SHP77 treated with DMSO at 0.1 percent for 48 hours (cell line): ENCODE measurements at regions not wholly inside any gene's neighbourhood (a gene's known extent, or its start where the extent isn't known, plus 50 kb on each side); places are given as distances from the start of the nearest gene placed in this dataset.

Source experiments
- DNase-seq: peaks from one replicate; lab custom pipeline; 2025; lab: John Stamatoyannopoulos, UW

DNA sequence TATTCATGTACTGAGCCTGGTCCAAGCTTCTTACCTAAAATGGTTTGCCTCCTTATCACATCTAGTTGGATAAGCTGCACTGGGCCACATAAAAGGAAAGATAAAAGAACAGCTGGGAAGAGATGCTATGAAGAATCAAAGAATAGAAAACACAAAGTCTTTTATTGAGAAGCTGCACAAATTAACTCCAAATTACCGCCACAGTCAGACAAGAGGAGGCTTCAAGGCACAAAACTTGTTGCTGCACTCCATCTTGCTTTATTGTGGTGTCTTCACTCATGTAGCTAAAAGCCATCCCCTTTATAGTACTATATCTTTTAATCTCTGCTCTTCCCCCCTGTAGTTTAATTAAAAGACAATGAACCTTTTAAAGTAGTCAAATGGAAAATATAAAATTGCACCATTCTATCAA is 330.6 kb upstream of the PMFBP1 start:
- DNase-seq = no peak

DNA sequence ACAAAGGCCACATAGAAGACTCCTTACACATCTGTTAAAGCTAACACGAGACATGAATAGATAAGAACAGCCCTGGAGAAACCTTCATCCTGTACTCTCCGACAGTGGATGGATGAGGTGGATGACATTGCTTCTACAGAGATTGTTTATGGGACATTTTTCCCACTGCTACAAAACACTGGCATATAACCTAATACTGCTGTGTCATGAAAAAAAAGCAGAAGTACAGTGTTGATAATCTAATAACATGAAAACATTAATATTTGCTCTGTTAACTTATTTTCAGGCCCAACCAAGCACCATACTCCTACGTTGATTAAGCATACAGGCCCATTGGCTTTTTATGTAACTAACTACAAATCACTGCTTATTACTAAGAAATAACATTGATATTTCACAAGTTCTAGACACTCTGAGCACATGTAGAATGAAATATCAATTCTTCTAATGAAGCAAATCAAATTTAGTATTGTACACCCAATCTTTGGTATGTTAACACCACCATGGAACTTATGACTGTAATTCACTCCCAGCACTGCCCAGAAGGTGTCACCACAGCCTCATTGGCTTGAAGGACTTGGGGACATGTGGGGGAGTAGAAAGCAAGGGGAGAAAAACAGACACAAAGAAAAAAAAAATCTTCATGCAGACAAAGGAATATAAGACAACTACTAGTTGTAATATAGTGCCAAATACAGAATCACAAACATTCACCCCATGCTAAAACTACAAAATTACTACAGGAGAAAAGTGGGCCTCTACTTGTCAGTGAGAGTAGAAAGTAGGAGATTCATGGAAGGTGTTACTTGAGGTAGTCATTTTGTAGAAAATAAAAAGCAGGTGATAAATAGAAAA is 330.0 kb upstream of the PMFBP1 start:
- peak; percentile 29 for DNase-seq

DNA sequence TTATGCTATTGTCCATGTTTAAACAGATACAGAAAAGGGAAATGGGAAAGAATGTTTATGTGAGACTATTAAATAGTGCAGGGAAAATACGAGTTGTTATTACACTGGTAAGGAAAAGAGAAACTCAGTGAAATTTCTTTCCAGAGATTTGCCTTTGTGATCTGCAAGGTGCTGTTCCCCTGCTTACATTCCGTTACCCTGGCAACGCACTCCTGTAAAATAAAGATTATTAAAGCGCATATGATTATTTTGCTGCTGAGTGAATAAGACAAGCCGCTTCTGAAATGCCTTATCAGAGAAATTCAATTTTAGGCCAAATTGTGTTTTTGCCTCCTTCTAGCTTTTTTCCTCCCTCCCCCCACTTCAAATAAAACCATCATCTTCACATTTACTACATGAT is 328.6 kb upstream of the PMFBP1 start:
- DNase-seq = no peak

DNA sequence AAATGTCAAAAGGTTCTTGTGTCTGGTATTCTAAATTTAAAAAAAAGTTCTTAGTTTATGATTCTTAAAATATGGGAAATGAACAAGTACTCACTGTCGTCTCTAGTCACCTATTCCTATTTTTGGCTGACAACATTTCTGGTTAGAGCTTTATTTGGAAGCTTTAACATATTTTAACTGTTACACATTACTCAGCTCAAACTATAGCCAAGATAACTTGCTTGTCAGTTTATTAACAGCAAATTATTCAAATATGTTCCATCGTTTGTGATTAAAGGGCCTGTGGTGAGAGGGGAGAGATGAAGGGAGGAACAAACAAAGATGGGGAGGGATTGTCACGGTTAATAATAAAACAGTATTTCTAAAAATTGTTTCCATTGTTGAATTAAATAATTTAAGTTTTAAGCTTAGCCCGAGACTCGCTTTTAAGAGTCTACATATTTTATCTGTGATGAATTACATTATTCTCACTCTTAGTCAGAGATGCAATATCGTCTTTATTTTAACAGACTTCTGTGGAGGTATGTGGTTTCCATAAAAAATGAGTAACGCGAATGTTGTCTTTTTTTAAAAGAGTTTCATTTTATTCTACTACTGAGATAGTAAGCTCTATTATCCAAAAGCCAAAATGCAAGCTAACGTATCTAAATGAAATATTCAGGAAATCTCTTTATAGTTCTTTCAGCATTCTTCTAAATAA is 321.9 kb upstream of the PMFBP1 start:
- DNase-seq = no peak

DNA sequence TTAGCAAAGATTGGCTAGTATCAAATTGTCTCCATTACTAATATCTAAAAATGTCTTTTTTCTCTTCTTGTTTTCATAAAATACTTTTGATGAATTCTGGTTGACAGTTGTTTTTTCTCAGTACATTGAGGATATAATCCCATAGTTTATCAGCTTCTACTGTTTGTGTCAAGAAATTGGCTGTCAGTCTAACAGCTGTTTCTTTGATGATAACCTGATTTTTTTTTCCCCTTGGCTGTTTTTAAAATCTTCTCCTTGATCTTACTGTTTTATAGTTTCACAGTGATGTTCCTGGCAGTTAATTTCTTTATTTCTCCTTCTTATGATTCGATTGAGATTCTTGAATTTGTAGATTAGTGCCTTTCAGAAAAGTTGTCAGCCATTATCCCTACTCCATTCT is 315.3 kb upstream of the PMFBP1 start:
- DNase-seq = no peak

DNA sequence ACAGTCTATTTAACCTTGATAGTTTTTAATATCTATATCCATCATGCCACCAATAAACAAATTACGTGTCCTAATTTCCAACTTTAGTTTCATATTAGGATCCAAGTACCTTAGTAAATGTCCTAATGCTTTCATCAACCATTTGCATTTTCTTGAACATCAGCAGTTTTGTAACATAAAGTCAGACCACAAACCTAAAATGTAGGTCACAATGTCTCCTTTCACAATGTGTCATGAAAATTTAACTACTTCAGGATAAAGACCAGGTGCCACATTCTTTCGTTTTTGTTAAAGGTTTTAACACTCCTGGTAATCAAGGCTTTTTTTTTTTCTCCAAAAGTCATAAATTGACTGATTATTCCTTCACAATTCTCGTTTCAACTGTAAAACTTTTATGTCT is 310.7 kb upstream of the PMFBP1 start:
- no peak for DNase-seq

DNA sequence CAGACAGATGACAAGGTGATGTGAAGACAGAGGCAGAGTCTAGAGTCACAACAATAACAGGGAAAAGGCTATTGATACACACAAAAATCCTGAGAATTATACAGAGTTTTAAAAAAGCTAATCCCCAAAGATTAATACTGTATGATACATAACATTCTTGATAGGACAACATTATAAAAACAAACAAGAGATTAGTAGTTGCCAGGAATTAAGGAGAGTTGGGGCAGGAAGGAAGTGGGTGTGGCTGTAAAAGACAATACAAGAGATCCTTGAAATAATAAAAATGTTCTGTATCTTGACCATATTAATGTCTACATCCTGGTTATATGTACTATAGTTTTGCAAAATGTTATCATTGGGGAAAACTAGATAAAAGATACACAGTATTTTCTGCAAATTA is 309.5 kb upstream of the PMFBP1 start:
- DNase-seq = no peak

DNA sequence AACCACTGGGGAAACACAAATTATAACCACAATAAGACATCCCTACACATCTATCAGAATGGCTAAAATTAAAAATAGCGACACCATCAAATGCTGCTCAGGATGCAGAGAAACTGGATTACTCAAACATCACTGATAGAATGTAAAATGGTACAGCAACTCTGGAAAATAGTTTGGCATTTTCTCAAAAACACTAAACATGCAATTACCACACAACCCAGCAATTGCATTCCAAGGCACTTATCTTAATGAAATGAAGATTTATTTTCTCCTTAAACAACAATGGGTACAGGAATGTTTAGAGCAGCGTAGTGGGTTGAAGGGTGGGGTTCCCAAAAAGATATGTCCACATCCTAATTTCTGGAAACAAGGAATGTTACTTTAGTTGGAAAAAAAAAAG is 309.0 kb upstream of the PMFBP1 start:
- no peak for DNase-seq

DNA sequence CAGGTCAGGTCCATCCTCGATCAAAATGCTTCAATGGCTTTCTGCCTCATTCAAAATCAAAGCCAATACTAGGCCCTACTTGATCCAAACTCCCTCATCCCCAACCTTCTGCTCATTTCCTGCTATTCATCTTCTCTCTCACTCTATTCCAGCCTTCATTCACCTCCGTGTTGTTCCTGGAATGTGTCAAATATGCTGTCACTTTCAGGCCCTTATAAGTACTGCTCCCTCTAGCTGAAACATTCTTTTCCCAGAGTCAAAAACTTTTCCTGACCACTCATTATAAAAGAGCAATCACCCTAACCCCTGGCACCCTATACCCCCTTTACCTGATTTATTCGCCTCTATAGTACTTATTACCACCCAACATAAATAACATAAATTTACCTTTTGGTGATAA is 303.7 kb upstream of the PMFBP1 start:
- no peak for DNase-seq

DNA sequence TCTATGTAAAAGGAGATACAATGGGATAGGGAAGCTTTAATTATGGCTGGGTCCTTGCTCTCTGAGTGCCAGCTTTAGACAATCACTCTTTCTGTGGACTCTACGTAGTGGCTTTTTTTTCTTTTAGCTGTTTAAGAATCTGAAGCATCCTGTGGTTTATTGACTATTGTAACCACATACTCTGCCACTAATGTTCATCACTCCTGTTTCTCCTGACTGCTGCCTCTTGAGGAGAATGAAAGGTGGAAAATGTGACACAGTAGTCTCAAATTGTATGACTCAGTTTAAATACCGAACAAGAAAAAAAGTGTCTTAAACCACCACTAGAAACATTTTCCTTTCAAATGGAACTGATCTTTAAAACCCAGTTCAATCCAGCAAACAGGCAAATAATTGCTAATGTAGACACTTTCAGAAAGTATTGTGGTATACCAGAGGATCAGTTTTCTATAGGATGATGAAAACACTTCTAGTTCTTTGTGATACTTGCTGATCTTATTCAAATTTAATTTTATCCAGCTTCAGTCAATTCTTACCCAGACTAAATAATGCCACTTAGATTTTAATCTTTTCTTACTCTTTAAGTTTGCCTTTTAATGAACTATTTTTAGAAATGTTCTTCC is 302.7 kb upstream of the PMFBP1 start:
- no peak for DNase-seq

DNA sequence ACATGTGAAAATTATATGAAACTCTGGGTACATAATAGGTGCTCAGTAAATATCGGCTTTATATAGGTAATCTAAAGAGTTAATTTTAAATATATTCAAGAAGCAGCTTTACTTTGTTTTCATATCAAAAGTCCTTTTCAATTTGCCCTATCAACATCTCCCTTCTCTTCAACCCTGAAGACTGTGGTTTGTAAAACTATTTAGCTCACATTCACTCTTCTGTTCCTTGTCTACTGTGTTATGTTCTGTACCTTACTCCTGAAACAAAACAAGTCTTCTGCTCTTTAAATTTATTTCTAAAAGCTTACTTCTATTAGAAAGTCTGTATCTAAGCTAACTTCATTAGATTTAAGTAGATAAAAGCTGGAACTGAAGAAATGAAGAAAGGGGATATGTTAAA is 301.7 kb upstream of the PMFBP1 start:
- no peak for DNase-seq

DNA sequence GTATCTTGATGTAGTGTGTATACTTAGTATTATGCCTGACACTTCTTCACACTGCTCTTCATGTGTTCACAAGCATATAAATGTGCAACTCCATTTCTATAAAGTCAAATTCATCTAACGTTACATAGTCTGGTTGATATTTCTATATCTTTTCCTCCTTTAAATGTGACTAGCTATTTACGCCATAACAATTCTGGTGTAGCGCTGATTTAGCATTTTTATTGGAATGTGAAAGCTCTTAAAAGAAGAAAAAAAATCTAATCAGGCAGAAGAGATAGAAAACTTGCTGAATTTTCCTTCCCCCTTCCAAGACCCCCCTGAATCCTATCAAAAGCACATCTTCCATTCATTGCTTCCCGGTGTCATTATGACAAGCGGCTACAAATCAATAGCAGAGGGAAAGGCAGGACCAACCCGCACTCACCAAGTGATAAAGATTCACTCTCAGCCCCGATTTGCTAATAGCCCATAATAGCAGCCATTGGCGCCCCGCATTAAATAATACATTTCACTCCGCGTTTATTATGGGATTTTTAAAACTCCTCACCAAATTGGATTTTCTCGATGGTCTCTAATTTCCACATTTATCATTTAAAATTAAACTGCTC is 299.5 kb upstream of the PMFBP1 start:
- DNase-seq = no peak

DNA sequence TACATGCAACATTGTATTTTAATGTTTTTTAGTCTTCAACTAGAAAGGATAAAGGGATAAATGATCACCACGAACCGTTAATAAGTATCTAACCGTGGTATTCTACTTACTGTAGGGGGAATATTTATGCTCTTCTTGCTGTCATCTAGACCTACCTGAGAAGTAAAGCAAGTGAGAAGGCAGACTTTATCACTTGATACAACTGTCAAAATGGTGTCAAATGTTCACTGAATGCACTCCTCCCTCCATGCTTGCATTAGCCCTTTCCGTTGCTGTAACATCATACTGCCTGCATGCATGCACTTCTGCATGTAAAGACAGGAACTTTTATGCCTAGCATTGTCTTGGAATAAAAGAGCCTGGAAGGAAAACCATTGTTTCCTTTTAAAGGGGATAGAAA is 298.6 kb upstream of the PMFBP1 start:
- DNase-seq = no peak

DNA sequence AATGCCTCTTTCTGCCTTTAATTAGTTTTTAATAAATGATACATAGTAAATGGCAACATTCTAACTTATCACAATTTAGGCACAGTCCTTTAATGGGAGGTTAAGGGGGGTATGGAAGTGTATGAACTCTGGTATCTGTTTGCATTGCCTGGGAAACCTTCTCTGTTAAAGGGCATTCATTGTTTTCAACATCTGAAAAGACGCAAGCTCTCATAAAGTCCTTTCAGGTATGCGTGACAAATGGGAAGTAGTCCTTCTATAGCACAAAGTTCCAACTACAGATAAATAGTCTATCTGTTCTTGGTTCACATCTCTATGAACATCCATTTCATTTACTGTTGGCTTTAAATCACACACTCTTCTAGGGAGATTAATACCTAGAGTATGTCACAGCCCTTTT is 298.0 kb upstream of the PMFBP1 start:
- no peak for DNase-seq

DNA sequence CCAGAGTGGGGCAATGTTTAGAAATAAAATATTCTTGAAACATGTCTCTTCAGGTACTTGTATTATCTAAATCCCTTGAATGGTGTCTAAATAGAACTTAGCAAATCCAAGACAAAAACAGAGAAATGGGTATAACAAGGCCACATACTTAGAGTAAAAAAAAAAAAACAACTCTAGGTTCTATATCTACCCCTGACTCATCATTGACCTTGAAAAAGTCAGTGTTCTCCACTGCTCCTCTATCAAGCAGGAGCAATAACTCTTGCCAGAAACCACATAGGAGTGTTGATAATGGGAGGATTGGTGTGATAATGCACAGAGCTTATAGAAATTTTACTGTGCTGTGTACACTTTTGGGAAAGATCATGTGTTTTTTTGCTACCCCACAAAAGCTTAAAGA is 296.6 kb upstream of the PMFBP1 start:
- no peak for DNase-seq

DNA sequence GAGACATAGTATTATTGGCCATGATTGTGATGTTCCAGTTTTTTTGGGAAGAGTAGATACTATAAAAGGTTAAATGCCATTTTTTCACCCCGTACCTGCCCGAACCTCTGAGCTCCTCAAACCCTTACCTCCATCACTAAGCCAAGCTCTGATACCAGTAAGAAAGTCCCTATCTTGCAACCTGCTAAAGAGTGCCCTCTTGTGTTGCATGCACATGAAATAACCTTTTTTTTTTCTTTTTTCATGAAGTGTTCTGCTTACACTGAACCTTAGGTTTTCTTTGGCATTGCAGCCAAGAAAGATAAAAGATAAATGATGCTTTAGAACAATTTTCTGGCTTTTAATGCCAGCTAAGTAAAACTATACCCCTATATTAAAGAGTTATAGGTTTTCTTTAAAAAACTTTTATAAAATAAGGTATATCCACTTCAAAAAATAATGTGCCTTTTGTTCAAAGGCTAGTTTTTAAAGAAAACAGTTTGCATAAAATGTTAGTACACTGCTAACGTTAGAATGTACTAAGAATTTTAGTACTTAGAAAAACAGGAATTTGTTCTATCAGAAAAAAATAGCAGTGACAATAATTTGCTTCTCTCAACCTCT is 295.3 kb upstream of the PMFBP1 start:
- no peak for DNase-seq

DNA sequence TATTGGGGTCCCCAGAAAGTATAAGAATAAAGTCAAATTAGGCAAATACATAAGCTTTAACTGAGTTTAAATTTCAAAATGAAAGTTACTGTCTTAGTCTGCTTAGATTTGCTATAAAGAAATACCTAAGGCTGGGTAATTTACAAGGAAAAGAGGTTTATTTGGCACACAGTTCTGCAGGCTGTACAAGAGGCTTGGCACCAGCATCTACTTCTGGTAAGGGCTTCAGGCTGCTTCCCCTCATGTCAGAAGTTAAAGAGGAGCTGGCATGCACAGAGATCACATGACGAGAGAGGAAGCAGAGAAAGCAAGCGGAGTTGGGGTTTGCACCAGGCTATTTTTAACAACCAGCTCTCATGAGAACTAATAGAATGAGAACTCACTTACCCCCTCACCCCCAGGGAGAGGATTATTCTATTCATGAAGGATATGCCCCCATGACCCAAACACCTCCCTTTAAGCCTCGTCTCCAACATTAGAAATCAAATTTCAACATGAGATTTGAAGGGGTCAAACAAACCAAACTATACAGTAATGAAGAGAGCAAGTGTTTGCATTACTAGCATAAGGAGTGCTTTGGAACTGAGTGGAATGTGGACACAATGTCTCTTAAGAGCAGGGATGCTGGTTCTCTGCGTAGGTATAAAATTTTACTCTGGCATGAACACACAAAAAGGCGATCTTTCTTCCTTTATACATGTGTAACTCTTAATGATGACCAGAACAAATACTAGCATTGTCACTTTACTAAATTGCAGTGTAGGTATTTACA is 292.8 kb upstream of the PMFBP1 start:
- DNase-seq = no peak

DNA sequence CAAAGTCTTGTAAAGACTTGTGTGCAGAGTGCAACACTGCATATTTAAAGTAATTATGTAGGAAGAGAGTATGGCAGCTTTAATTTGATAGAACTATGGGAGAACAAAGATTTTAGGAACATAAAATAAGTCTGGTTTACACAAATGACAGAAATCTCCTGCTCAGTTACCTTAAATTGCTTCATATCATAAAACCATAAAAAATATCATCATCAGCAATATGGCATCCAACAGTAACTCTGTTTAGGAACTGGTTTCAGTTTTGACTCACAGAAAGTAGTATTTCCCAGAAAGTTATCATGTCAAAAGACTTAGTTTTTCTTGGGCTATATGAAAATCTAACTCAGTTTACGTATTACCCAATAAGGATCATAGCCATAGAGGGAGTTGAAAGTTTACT is 292.1 kb upstream of the PMFBP1 start:
- DNase-seq = no peak

DNA sequence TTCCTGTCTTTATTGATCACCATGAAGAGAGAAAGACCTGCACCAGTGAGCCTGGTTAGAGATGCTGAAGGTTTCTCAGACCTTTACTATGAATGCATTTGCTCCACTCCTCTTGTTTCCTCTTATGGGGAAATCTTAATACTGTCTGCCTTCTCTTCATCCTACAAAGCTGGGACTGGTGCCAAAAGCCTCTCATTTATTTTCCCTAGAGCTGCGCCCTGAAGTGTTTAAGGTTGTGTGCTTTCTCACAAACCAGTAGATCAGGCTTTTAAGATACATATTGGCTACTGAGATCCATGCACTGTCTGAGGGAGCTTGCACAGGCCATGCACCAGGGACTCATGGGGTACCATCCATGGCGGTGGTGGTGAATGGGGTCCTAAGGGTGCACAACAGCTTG is 286.1 kb upstream of the PMFBP1 start:
- DNase-seq = no peak

DNA sequence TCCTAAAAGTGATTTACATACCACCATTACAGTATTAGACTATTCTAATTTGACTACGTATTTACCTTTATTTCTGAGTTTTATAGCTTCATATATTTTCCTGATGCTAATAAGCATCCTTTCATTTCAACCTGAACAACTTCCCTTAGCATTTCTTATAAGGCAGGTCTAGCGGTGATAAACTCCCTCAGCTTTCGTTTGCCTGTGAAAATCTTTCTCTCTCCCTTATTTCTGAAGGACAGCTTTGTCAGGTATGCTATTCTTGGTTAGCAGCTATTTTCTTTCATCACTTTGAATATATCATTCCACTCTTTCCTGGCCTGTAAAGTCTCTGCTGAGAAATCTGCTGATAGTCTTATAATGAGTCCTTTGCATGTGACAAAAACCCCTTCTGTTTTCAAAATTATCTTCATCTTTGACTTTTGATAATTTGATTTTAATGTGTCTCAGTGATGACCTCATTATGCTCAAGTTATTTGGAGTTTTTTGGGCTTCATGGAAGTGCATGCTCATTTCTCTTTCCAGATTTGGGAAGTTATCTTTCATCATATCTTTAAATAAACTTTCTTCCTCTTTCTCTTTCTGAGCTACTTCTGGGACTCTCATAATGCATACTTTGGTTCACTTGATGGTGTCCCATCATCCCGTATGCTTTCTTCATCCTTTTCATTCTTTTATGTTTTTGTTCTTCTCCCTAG is 285.4 kb upstream of the PMFBP1 start:
- DNase-seq = no peak
